ENCODE measurements at regions not wholly inside any gene's neighbourhood (a gene's known extent, or its start where the extent isn't known, plus 50 kb on each side); places are given as distances from the start of the nearest gene placed in this dataset.
"Not testable (repeated sequence)": the region's sequence is repeated elsewhere in the genome, so short reads cannot be mapped to it uniquely, and the experiment has no call there.

- H3K4me3 ChIP-seq (ENCODE audit: insufficient read length, low read depth) = no peak overlapping the region
- no peak overlapping the region for H3K9ac ChIP-seq (ENCODE audit: insufficient read length, low read depth)
- no peaks in the 10 kb centered on the region for H3K9me3 ChIP-seq (ENCODE audit: insufficient read depth, low read length)
- no peaks in the 10 kb centered on the region for H3K36me3 ChIP-seq (ENCODE audit: insufficient read depth, insufficient read length, low read length)
- no peaks in the 10 kb centered on the region for H3K4me1 ChIP-seq (ENCODE audit: insufficient read depth, insufficient read length)
- TF ChIP-seq YY1 (IDR thresholded peaks at IDR 0.05; ENCODE audit: insufficient read depth, insufficient read length) (no peak), SUZ12 (IDR thresholded peaks at IDR 0.05; ENCODE audit: extremely low read depth, insufficient read depth, insufficient read length) (no peak), ZNF274 (IDR thresholded peaks at IDR 0.05; ENCODE audit: low read depth, low read length) (no peak)
- DNase-seq (ENCODE audit: low read depth, low spot score) = no peak
- no peaks in the 10 kb centered on the region for H3K27me3 ChIP-seq (ENCODE audit: insufficient read depth, insufficient read length)
These were observed 617.4 kb upstream of the LRFN5 start for GRCh38 chr14:40989260-40989659.

GRCh38 chr14:40987481-40987880 lies 619.2 kb upstream of the LRFN5 start:
- Histone ChIP-seq H3K4me3 (ENCODE audit: insufficient read length, low read depth) (no peak overlapping the region), H3K9ac (ENCODE audit: insufficient read length, low read depth) (no peak overlapping the region), H3K36me3 (ENCODE audit: insufficient read depth, insufficient read length, low read length) (no peaks in the 10 kb centered on the region)

GRCh38 chr14:40986655-40987054 lies 620.0 kb upstream of the LRFN5 start:
- no peak overlapping the region for H3K9ac ChIP-seq (ENCODE audit: insufficient read length, low read depth)
- H3K27me3 ChIP-seq (ENCODE audit: insufficient read depth, insufficient read length) = no peaks in the 10 kb centered on the region
- H3K36me3 ChIP-seq (ENCODE audit: insufficient read depth, insufficient read length, low read length) = no peaks in the 10 kb centered on the region
- TF ChIP-seq ZNF274 (IDR thresholded peaks at IDR 0.05; ENCODE audit: low read depth, low read length) (no peak), YY1 (IDR thresholded peaks at IDR 0.05; ENCODE audit: insufficient read depth, insufficient read length) (no peak), SUZ12 (IDR thresholded peaks at IDR 0.05; ENCODE audit: extremely low read depth, insufficient read depth, insufficient read length) (no peak)
- DNase-seq (ENCODE audit: low read depth, low spot score) = no peak
- H3K9me3 ChIP-seq (ENCODE audit: insufficient read depth, low read length) = no peaks in the 10 kb centered on the region
- H3K4me3 ChIP-seq (ENCODE audit: insufficient read length, low read depth) = no peak overlapping the region
- no peaks in the 10 kb centered on the region for H3K4me1 ChIP-seq (ENCODE audit: insufficient read depth, insufficient read length)

More at GRCh38 chr14:40987481-40987880, 619.2 kb upstream of the LRFN5 start:
- H3K4me1 ChIP-seq (ENCODE audit: insufficient read depth, insufficient read length) = no peaks in the 10 kb centered on the region
- no peak for DNase-seq (ENCODE audit: low read depth, low spot score)
- H3K9me3 ChIP-seq (ENCODE audit: insufficient read depth, low read length) = no peaks in the 10 kb centered on the region
- no peaks in the 10 kb centered on the region for H3K27me3 ChIP-seq (ENCODE audit: insufficient read depth, insufficient read length)
- no peak for TF ChIP-seq YY1 (IDR thresholded peaks at IDR 0.05; ENCODE audit: insufficient read depth, insufficient read length)
- no peak for TF ChIP-seq SUZ12 (IDR thresholded peaks at IDR 0.05; ENCODE audit: extremely low read depth, insufficient read depth, insufficient read length)
- no peak for TF ChIP-seq ZNF274 (IDR thresholded peaks at IDR 0.05; ENCODE audit: low read depth, low read length)

- no peak for DNase-seq (ENCODE audit: low read depth, low spot score)
- H3K4me1 ChIP-seq (ENCODE audit: insufficient read depth, insufficient read length) = no peaks in the 10 kb centered on the region
- TF ChIP-seq YY1 (IDR thresholded peaks at IDR 0.05; ENCODE audit: insufficient read depth, insufficient read length) (no peak), SUZ12 (IDR thresholded peaks at IDR 0.05; ENCODE audit: extremely low read depth, insufficient read depth, insufficient read length) (no peak), ZNF274 (IDR thresholded peaks at IDR 0.05; ENCODE audit: low read depth, low read length) (no peak)
- no peak overlapping the region for H3K4me3 ChIP-seq (ENCODE audit: insufficient read length, low read depth)
- H3K9me3 ChIP-seq (ENCODE audit: insufficient read depth, low read length) = no peaks in the 10 kb centered on the region
- no peaks in the 10 kb centered on the region for H3K36me3 ChIP-seq (ENCODE audit: insufficient read depth, insufficient read length, low read length)
- H3K9ac ChIP-seq (ENCODE audit: insufficient read length, low read depth) = no peak overlapping the region
- H3K27me3 ChIP-seq (ENCODE audit: insufficient read depth, insufficient read length) = no peaks in the 10 kb centered on the region
These were observed 621.1 kb upstream of the LRFN5 start for GRCh38 chr14:40985584-40985983.

GRCh38 chr14:40983604-40984003 lies 623.1 kb upstream of the LRFN5 start:
- DNase-seq (ENCODE audit: low read depth, low spot score) = no peak
- no peak overlapping the region for H3K4me3 ChIP-seq (ENCODE audit: insufficient read length, low read depth)
- no peaks in the 10 kb centered on the region for H3K36me3 ChIP-seq (ENCODE audit: insufficient read depth, insufficient read length, low read length)
- no peaks in the 10 kb centered on the region for H3K27me3 ChIP-seq (ENCODE audit: insufficient read depth, insufficient read length)
- H3K9ac ChIP-seq (ENCODE audit: insufficient read length, low read depth) = no peak overlapping the region
- TF ChIP-seq SUZ12 (IDR thresholded peaks at IDR 0.05; ENCODE audit: extremely low read depth, insufficient read depth, insufficient read length) (no peak), ZNF274 (IDR thresholded peaks at IDR 0.05; ENCODE audit: low read depth, low read length) (no peak), YY1 (IDR thresholded peaks at IDR 0.05; ENCODE audit: insufficient read depth, insufficient read length) (no peak)
- no peaks in the 10 kb centered on the region for H3K4me1 ChIP-seq (ENCODE audit: insufficient read depth, insufficient read length)
- H3K9me3 ChIP-seq (ENCODE audit: insufficient read depth, low read length) = no peaks in the 10 kb centered on the region

- Histone ChIP-seq H3K4me1 (ENCODE audit: insufficient read depth, insufficient read length) (no peaks in the 10 kb centered on the region), H3K27me3 (ENCODE audit: insufficient read depth, insufficient read length) (no peaks in the 10 kb centered on the region), H3K4me3 (ENCODE audit: insufficient read length, low read depth) (no peak overlapping the region), H3K36me3 (ENCODE audit: insufficient read depth, insufficient read length, low read length) (peaks cover 6% of the 10 kb centered on the region), H3K9ac (ENCODE audit: insufficient read length, low read depth) (no peak overlapping the region), H3K9me3 (ENCODE audit: insufficient read depth, low read length) (no peaks in the 10 kb centered on the region)
- DNase-seq (ENCODE audit: low read depth, low spot score) = no peak
- TF ChIP-seq ZNF274 (IDR thresholded peaks at IDR 0.05; ENCODE audit: low read depth, low read length) (no peak), YY1 (IDR thresholded peaks at IDR 0.05; ENCODE audit: insufficient read depth, insufficient read length) (no peak), SUZ12 (IDR thresholded peaks at IDR 0.05; ENCODE audit: extremely low read depth, insufficient read depth, insufficient read length) (no peak)
These were observed 625.4 kb upstream of the LRFN5 start for GRCh38 chr14:40981247-40981646.

GRCh38 chr14:40960257-40960656 lies 646.4 kb upstream of the LRFN5 start:
- Histone ChIP-seq H3K36me3 (ENCODE audit: insufficient read depth, insufficient read length, low read length) (peaks cover 20% of the 10 kb centered on the region), H3K9me3 (ENCODE audit: insufficient read depth, low read length) (peaks cover 31% of the 10 kb centered on the region)
- not testable (repeated sequence) for H3K4me1 ChIP-seq (ENCODE audit: insufficient read depth, insufficient read length); DNase-seq (ENCODE audit: low read depth, low spot score); H3K4me3 ChIP-seq (ENCODE audit: insufficient read length, low read depth); H3K9ac ChIP-seq (ENCODE audit: insufficient read length, low read depth); H3K27me3 ChIP-seq (ENCODE audit: insufficient read depth, insufficient read length)

- H3K4me1 ChIP-seq (ENCODE audit: insufficient read depth, insufficient read length) = no peaks in the 10 kb centered on the region
These were observed 651.6 kb upstream of the LRFN5 start for GRCh38 chr14:40955131-40955505.

GRCh38 chr14:40954448-40955130 lies 652.1 kb upstream of the LRFN5 start:
- not testable (repeated sequence) for DNase-seq (ENCODE audit: low read depth, low spot score); H3K4me1 ChIP-seq (ENCODE audit: insufficient read depth, insufficient read length); H3K27me3 ChIP-seq (ENCODE audit: insufficient read depth, insufficient read length)
- Histone ChIP-seq H3K4me3 (ENCODE audit: insufficient read length, low read depth) (peak overlapping the region; percentile 50), H3K9me3 (ENCODE audit: insufficient read depth, low read length) (peaks cover 25% of the 10 kb centered on the region), H3K9ac (ENCODE audit: insufficient read length, low read depth) (peak overlapping the region; percentile 70), H3K36me3 (ENCODE audit: insufficient read depth, insufficient read length, low read length) (peaks cover 12% of the 10 kb centered on the region)

More at GRCh38 chr14:40955131-40955505, 651.6 kb upstream of the LRFN5 start:
- peak overlapping the region; percentile 50 for H3K4me3 ChIP-seq (ENCODE audit: insufficient read length, low read depth)
- peaks cover 15% of the 10 kb centered on the region for H3K36me3 ChIP-seq (ENCODE audit: insufficient read depth, insufficient read length, low read length)
- TF ChIP-seq ZNF274 (IDR thresholded peaks at IDR 0.05; ENCODE audit: low read depth, low read length) (no peak), SUZ12 (IDR thresholded peaks at IDR 0.05; ENCODE audit: extremely low read depth, insufficient read depth, insufficient read length) (no peak), YY1 (IDR thresholded peaks at IDR 0.05; ENCODE audit: insufficient read depth, insufficient read length) (no peak)
- H3K27me3 ChIP-seq (ENCODE audit: insufficient read depth, insufficient read length) = no peaks in the 10 kb centered on the region
- peak overlapping the region; percentile 70 for H3K9ac ChIP-seq (ENCODE audit: insufficient read length, low read depth)
- H3K9me3 ChIP-seq (ENCODE audit: insufficient read depth, low read length) = peaks cover 30% of the 10 kb centered on the region
- no peak for DNase-seq (ENCODE audit: low read depth, low spot score)
